GM12878 (cell line): ENCODE measurements at regions not wholly inside any gene's neighbourhood (a gene's known extent, or its start where the extent isn't known, plus 50 kb on each side); places are given as distances from the start of the nearest gene placed in this dataset.

ENCODE experiments used
- ATAC-seq: fragments of 200-7000 bp; cut with Tn5 transposase; 3 replicates; pipeline ENCODE4 v1.9.1; 2020; ENCODE audit warnings: mild to moderate bottlenecking, moderate library complexity
- BruUV-seq: library from RNA; stranded (reverse); fragments of 400-500 nt; replicated peaks from 2 replicates; lab custom pipeline; 2021; lab: Mats Ljungman, UMichigan
- CTCF ChIA-PET: fragments of 300-600 bp; sonication (Branson Sonifier 250); formaldehyde crosslinking; extraction: SDS; loops from one replicate; lab custom pipeline; 2021; ENCODE audit warnings: inconsistent platforms; lab: Yijun Ruan, JAX
- POLR2A ChIA-PET: fragments of 350-600 bp; formaldehyde crosslinking; extraction: SDS; loops from one replicate; lab custom pipeline; 2021; ENCODE audit warnings: inconsistent platforms; lab: Charles Lee
- RAD21 ChIA-PET: fragments of 300-600 bp; sonication (Branson Sonifier 250); formaldehyde crosslinking; loops from one replicate; lab custom pipeline; 2023; ENCODE audit warnings: antibody characterized with exemption; ENCODE audit not compliant: unreplicated experiment; lab: Charles Lee
- SMC1A ChIA-PET: fragments of 300-600 bp; sonication (Branson Sonifier 250); formaldehyde crosslinking; loops from one replicate; lab custom pipeline; 2023; ENCODE audit not compliant: unreplicated experiment, uncharacterized antibody; lab: Charles Lee
- DNase-seq: peaks from one replicate; pipeline ENCODE4 v3.0.0-alpha.2; 2011; ENCODE audit warnings: low read depth, low spot score
- FAIRE-seq: peaks from 3 replicates; lab custom pipeline; 2011; peaks lifted over from hg19 to GRCh38; lab: Jason Lieb, UNC
- H2AFZ ChIP-seq: 2 replicates; pipeline ENCODE4 v1.6.0; 2011; ENCODE audit warnings: low read depth, low read length, control low read depth; ENCODE audit not compliant: control insufficient read depth
- H3K27ac ChIP-seq: 2 replicates; pipeline ENCODE4 v1.5.1; 2011; ENCODE audit warnings: control low read depth; ENCODE audit not compliant: control insufficient read depth, insufficient read depth
- H3K27me3 ChIP-seq, 2 experiments: replicated peaks in 1 of 2; 2 replicates each; pipeline versions ENCODE4 v1.6.0 to v1.6.1; 2011; ENCODE audit warnings: low read length in 1 of 2; ENCODE audit not compliant: control insufficient read depth in 2 of 2, insufficient read depth in 2 of 2
- H3K36me3 ChIP-seq, 2 experiments: 2 replicates each; pipeline ENCODE4 v1.5.1; 2011; ENCODE audit warnings: low read length in 1 of 2; ENCODE audit not compliant: control insufficient read depth in 2 of 2, insufficient read depth in 2 of 2
- H3K4me1 ChIP-seq: 2 replicates; pipeline ENCODE4 v1.6.1; 2011; ENCODE audit warnings: mild to moderate bottlenecking, low read length, moderate library complexity, mixed read lengths; ENCODE audit not compliant: control insufficient read depth, insufficient read depth
- H3K4me2 ChIP-seq: 2 replicates; pipeline ENCODE4 v1.6.0; 2011; ENCODE audit warnings: control low read depth; ENCODE audit not compliant: control insufficient read depth, insufficient read depth
- H3K4me3 ChIP-seq: fragments of 200-600 bp; sonication (generic); 2 replicates; pipeline ENCODE4 v1.5.1; 2016
- H3K79me2 ChIP-seq: 2 replicates; pipeline ENCODE4 v1.6.0; 2011; ENCODE audit warnings: low read length; ENCODE audit not compliant: control insufficient read depth, insufficient read depth
- H3K9ac ChIP-seq: 2 replicates; pipeline ENCODE4 v1.8.0; 2011; ENCODE audit warnings: low read length, control low read depth, mixed read lengths; ENCODE audit not compliant: control insufficient read depth, insufficient read depth
- H3K9me3 ChIP-seq: replicated peaks from 3 replicates; pipeline ENCODE4 v1.5.1; 2011; ENCODE audit warnings: mild to moderate bottlenecking, low read length; ENCODE audit not compliant: control insufficient read depth, insufficient read depth
- H4K20me1 ChIP-seq: 2 replicates; pipeline ENCODE4 v1.6.0; 2011; ENCODE audit not compliant: control insufficient read depth, insufficient read depth
- FOS ChIP-seq: IDR thresholded peaks from 3 replicates; pipeline ENCODE4 v1.6.1; 2011; ENCODE audit warnings: borderline replicate concordance; ENCODE audit not compliant: insufficient read length; ENCODE audit errors: extremely low read depth
- RCOR1 ChIP-seq: conservative IDR thresholded peaks from 2 replicates; pipeline ENCODE4 v1.6.1; 2012; ENCODE audit warnings: low read depth, low read length, improper control_type of control experiment
- SIN3A ChIP-seq: IDR thresholded peaks from 2 replicates; pipeline ENCODE4 v1.6.1; 2012; ENCODE audit warnings: low read depth, low read length, improper control_type of control experiment
- SMAD1 ChIP-seq: fragments of 450-650 bp; IDR thresholded peaks from 2 replicates; pipeline ENCODE4 v1.6.1; 2018; ENCODE audit warnings: mild to moderate bottlenecking, low read depth; ENCODE audit not compliant: partially characterized antibody
- TBL1XR1 ChIP-seq: IDR thresholded peaks from 2 replicates; pipeline ENCODE4 v1.6.1; 2012; ENCODE audit warnings: low read depth, low read length, improper control_type of control experiment
- ZNF384 ChIP-seq: IDR thresholded peaks from 2 replicates; pipeline ENCODE4 v1.6.1; 2012; ENCODE audit warnings: low read depth, mild to moderate bottlenecking, low read length, improper control_type of control experiment, borderline replicate concordance
- WGBS: methylation state at CpG from one replicate; pipeline ENCODE4 v1.1.6; 2016; ENCODE audit warnings: low lambda C conversion rate; ENCODE audit not compliant: insufficient replicate concordance, insufficient coverage; ENCODE audit errors: missing lambda C conversion rate; 5-methylcytosine and 5-hydroxymethylcytosine counted together
- in situ Hi-C: fragments of 300-500 bp; cut with MboI; formaldehyde crosslinking; loops from 9 replicates; pipeline ENCODE4 v1.14.3; 2018; ENCODE audit warnings: mixed read lengths
- intact Hi-C: fragments of 100-400 bp; cut with micrococcal nuclease; formaldehyde crosslinking; loops from one replicate; pipeline ENCODE4 v1.14.2; 2022; ENCODE audit not compliant: unreplicated experiment
- TF ChIP-seq, protein P1 (sequence below): IDR thresholded peaks from 2 replicates; pipeline ENCODE4 v1.6.1; 2012; ENCODE audit warnings: low read length, inconsistent platforms
- TF ChIP-seq, protein P2 (sequence below): fragments of 450-650 bp; IDR thresholded peaks from 2 replicates; pipeline ENCODE4 v1.6.1; 2016; ENCODE audit warnings: mild to moderate bottlenecking

GRCh38 chr2:61722800-61723199 is 131.1 kb downstream of the FAM161A start:
- RAD21 ChIA-PET, result no interaction called here
- no peak for FAIRE-seq
- Histone ChIP-seq H3K36me3 (no peaks in the 10 kb centered on the region), H3K79me2 (no peaks in the 10 kb centered on the region), H4K20me1 (no peaks in the 10 kb centered on the region), H3K4me2 (no peak overlapping the region), H3K4me1 (no peaks in the 10 kb centered on the region), H3K4me3 (no peak overlapping the region), H3K9me3 (peaks cover 2% of the 10 kb centered on the region; the same call in 1 of the 3 replicates), H3K27ac (no peak overlapping the region), H3K9ac (no peak overlapping the region), H2AFZ (no peak overlapping the region), H3K27me3 (no peaks in the 10 kb centered on the region)
- TF ChIP-seq SIN3A (no peak), FOS (no peak), SMAD1 (no peak), TBL1XR1 (no peak), ZNF384 (no peak), RCOR1 (no peak)
- TF ChIP-seq, protein P1, sequence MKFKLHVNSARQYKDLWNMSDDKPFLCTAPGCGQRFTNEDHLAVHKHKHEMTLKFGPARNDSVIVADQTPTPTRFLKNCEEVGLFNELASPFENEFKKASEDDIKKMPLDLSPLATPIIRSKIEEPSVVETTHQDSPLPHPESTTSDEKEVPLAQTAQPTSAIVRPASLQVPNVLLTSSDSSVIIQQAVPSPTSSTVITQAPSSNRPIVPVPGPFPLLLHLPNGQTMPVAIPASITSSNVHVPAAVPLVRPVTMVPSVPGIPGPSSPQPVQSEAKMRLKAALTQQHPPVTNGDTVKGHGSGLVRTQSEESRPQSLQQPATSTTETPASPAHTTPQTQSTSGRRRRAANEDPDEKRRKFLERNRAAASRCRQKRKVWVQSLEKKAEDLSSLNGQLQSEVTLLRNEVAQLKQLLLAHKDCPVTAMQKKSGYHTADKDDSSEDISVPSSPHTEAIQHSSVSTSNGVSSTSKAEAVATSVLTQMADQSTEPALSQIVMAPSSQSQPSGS, result no peak
- TF ChIP-seq, protein P2, sequence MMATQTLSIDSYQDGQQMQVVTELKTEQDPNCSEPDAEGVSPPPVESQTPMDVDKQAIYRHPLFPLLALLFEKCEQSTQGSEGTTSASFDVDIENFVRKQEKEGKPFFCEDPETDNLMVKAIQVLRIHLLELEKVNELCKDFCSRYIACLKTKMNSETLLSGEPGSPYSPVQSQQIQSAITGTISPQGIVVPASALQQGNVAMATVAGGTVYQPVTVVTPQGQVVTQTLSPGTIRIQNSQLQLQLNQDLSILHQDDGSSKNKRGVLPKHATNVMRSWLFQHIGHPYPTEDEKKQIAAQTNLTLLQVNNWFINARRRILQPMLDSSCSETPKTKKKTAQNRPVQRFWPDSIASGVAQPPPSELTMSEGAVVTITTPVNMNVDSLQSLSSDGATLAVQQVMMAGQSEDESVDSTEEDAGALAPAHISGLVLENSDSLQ, result no peak
- in situ Hi-C loops (no loop called here), intact Hi-C loops (no loop called here)
- no TSS peak for BruUV-seq
- POLR2A ChIA-PET, result interaction anchor here (0.6 to 0.7 kb wide), 2 partner anchors 23 to 136 kb away, joined by 4 to 5 read pairs; no protein-coding TSS in a partner anchor
- no peak for DNase-seq
- WGBS, result 58% methylated on average over 8 of the region's 8 CpGs
- SMC1A ChIA-PET, result interaction anchor here (1.2 kb wide), 1 partner anchor 189 kb away, joined by 3 read pairs; no protein-coding TSS in a partner anchor
- no peak for ATAC-seq
- CTCF ChIA-PET, result interaction anchor here (0.7 to 2.3 kb wide), 4 partner anchors 14 to 28 kb away, joined by 3 to 7 read pairs (median 4); no protein-coding TSS in a partner anchor
